DND-41 (cell line): ENCODE measurements at regions not wholly inside any gene's neighbourhood (a gene's known extent, or its start where the extent isn't known, plus 50 kb on each side); places are given as distances from the start of the nearest gene placed in this dataset.

Experiments
- ATAC-seq: fragments of 200-7000 bp; cut with Tn5 transposase; 3 replicates; pipeline ENCODE4 v1.9.1; 2021; ENCODE audit warnings: low read depth; ENCODE audit not compliant: insufficient read depth
- DNase-seq: peaks from one replicate; pipeline ENCODE4 v3.0.0-alpha.2; 2020
- H2AFZ ChIP-seq: 2 replicates; pipeline ENCODE4 v1.6.0; 2012; ENCODE audit warnings: low read depth, low read length
- H3K27ac ChIP-seq: 2 replicates; pipeline ENCODE4 v1.5.1; 2012; ENCODE audit warnings: low read length, inconsistent platforms
- H3K27me3 ChIP-seq: fragments of 200-600 bp; sonication (generic); 2 replicates; pipeline ENCODE4 v1.6.0; 2012; ENCODE audit warnings: low read length, mild to moderate bottlenecking, inconsistent platforms; ENCODE audit not compliant: insufficient read depth, poor library complexity
- H3K36me3 ChIP-seq: 2 replicates; pipeline ENCODE4 v1.5.1; 2012; ENCODE audit warnings: low read length, inconsistent platforms; ENCODE audit not compliant: insufficient read depth
- H3K4me1 ChIP-seq: 2 replicates; pipeline ENCODE4 v1.5.1; 2012; ENCODE audit warnings: mild to moderate bottlenecking, low read length; ENCODE audit not compliant: insufficient read depth
- H3K4me2 ChIP-seq: 2 replicates; pipeline ENCODE4 v1.6.0; 2012; ENCODE audit warnings: mild to moderate bottlenecking, moderate library complexity, low read length, inconsistent platforms; ENCODE audit not compliant: insufficient read depth
- H3K4me3 ChIP-seq, 2 experiments: fragments of 200-600 bp in 1 of 2; shearing (Covaris generic) in 1 of 2; 2 replicates each; pipeline ENCODE4 v1.5.1; 2012 to 2016; ENCODE audit warnings: inconsistent platforms in 2 of 2, low read length in 2 of 2, mild to moderate bottlenecking in 2 of 2, low read depth in 1 of 2, moderate library complexity in 1 of 2
- H3K79me2 ChIP-seq: 2 replicates; pipeline ENCODE4 v1.6.0; 2012; ENCODE audit warnings: low read length, inconsistent platforms; ENCODE audit not compliant: insufficient read depth
- H3K9ac ChIP-seq: 2 replicates; pipeline ENCODE4 v1.6.0; 2012; ENCODE audit warnings: low read depth, mild to moderate bottlenecking, inconsistent platforms, low read length, moderate library complexity
- H3K9me3 ChIP-seq: 2 replicates; pipeline ENCODE4 v1.5.1; 2012; ENCODE audit warnings: low read length, moderate library complexity, mild to moderate bottlenecking, inconsistent platforms; ENCODE audit not compliant: insufficient read depth, severe bottlenecking
- H4K20me1 ChIP-seq: 2 replicates; pipeline ENCODE4 v1.6.0; 2012; ENCODE audit warnings: low read length; ENCODE audit not compliant: insufficient read depth
- EZH2 ChIP-seq: IDR thresholded peaks from 3 replicates; pipeline ENCODE4 v1.6.1; 2012; ENCODE audit warnings: borderline replicate concordance, low read depth, mild to moderate bottlenecking, moderate library complexity, low read length, inconsistent platforms; ENCODE audit not compliant: severe bottlenecking
- TF ChIP-seq, protein P1 (sequence below): IDR thresholded peaks from 2 replicates; pipeline ENCODE4 v1.5.1; 2012; ENCODE audit warnings: borderline replicate concordance, low read length, moderate library complexity, mild to moderate bottlenecking; ENCODE audit not compliant: poor library complexity, severe bottlenecking; ENCODE audit errors: extremely low read depth

DNA sequence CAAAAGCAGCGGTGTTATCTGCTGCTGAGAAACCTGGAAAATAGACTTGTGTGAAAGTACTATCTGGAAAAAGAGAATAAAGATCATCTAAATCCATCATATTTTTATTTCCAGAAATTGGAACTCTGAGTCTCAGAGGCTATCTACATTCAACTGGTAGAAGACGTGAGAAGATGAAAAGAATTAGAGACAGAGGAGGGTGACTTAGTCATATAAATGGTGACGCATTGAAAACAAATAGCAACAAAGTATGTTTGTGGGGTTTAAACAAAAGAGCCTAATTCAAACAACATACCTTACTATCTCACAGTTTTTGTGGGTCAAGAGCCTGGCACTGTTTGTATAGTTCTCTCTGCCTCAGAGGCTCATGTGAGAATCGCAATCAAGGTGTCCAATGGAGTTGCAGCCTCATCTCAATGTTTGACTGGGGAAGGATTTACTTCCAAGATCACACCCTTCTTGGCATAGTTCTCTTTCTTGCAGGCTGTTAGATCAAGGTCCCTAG, 757.1 kb upstream of the SLC35B3 start:
- H3K36me3 ChIP-seq, result no peaks in the 10 kb centered on the region
- H2AFZ ChIP-seq, result no peak overlapping the region
- ATAC-seq (no peak), DNase-seq (no peak)
- H3K4me2 ChIP-seq, result no peak overlapping the region
- TF ChIP-seq, protein P1, sequence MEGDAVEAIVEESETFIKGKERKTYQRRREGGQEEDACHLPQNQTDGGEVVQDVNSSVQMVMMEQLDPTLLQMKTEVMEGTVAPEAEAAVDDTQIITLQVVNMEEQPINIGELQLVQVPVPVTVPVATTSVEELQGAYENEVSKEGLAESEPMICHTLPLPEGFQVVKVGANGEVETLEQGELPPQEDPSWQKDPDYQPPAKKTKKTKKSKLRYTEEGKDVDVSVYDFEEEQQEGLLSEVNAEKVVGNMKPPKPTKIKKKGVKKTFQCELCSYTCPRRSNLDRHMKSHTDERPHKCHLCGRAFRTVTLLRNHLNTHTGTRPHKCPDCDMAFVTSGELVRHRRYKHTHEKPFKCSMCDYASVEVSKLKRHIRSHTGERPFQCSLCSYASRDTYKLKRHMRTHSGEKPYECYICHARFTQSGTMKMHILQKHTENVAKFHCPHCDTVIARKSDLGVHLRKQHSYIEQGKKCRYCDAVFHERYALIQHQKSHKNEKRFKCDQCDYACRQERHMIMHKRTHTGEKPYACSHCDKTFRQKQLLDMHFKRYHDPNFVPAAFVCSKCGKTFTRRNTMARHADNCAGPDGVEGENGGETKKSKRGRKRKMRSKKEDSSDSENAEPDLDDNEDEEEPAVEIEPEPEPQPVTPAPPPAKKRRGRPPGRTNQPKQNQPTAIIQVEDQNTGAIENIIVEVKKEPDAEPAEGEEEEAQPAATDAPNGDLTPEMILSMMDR, result no peak
- TF ChIP-seq EZH2, result no peak
- no peaks in the 10 kb centered on the region for H3K79me2 ChIP-seq
- H3K4me1 ChIP-seq, result no peaks in the 10 kb centered on the region
- no peak overlapping the region for H3K9ac ChIP-seq
- H4K20me1 ChIP-seq, result no peaks in the 10 kb centered on the region
- no peak overlapping the region for H3K27ac ChIP-seq
- no peaks in the 10 kb centered on the region for H3K9me3 ChIP-seq
- no peak overlapping the region for H3K4me3 ChIP-seq
- no peaks in the 10 kb centered on the region for H3K27me3 ChIP-seq

DNA sequence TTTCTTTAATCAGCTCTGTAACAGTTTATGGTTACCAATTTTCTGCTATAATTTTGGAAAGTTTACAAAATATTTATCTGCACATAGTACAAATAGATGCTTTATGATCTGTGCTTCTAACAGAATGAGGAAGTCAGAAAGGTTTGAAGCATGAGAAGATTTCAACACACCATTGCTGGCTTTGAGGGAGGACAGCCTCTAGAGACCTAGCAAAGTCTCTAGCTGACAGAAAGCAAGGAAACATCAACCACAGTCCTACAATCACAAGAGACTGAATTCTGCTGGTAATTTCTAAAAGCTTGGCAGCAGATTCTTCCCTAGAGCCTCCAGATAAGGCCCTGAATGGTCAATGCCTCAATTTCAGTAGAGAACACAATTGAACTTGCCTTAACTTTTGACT, 750.8 kb upstream of the SLC35B3 start:
- Histone ChIP-seq H3K4me3 (no peak overlapping the region), H3K79me2 (no peaks in the 10 kb centered on the region), H3K9me3 (no peaks in the 10 kb centered on the region), H3K9ac (no peak overlapping the region), H3K4me1 (no peaks in the 10 kb centered on the region), H3K27me3 (no peaks in the 10 kb centered on the region), H3K36me3 (no peaks in the 10 kb centered on the region), H2AFZ (no peak overlapping the region), H4K20me1 (no peaks in the 10 kb centered on the region), H3K4me2 (no peak overlapping the region), H3K27ac (no peak overlapping the region)
- TF ChIP-seq, protein P1, result no peak
- TF ChIP-seq EZH2, result no peak
- DNase-seq (no peak), ATAC-seq (no peak)

DNA sequence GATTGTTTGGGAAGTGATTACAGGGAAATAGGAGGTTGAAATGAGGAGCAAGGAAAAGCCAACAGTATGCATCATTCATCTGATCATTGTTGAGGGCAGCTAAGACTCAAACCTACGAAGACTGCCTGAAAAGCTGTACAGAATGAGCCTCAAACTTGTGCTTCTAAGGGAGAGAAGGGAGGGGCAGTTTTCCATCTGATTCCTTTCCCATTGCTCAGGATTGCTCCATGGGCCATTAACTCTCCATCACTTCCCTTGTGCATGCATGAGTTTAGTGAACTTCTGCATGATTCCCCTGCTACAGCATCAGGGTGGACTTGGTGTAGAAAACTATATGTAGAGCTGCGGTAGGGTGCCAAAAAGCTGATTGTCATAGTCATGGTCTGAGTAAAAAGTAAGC, 742.7 kb upstream of the SLC35B3 start:
- ATAC-seq (no peak), DNase-seq (no peak)
- Histone ChIP-seq H3K27me3 (no peaks in the 10 kb centered on the region), H3K27ac (no peak overlapping the region), H3K9me3 (peaks cover 6% of the 10 kb centered on the region), H3K4me2 (no peak overlapping the region), H3K4me3 (no peak overlapping the region), H2AFZ (no peak overlapping the region), H3K36me3 (no peaks in the 10 kb centered on the region), H3K9ac (no peak overlapping the region), H3K4me1 (no peaks in the 10 kb centered on the region), H3K79me2 (no peaks in the 10 kb centered on the region), H4K20me1 (no peaks in the 10 kb centered on the region)
- TF ChIP-seq, protein P1, result no peak
- TF ChIP-seq EZH2, result no peak

DNA sequence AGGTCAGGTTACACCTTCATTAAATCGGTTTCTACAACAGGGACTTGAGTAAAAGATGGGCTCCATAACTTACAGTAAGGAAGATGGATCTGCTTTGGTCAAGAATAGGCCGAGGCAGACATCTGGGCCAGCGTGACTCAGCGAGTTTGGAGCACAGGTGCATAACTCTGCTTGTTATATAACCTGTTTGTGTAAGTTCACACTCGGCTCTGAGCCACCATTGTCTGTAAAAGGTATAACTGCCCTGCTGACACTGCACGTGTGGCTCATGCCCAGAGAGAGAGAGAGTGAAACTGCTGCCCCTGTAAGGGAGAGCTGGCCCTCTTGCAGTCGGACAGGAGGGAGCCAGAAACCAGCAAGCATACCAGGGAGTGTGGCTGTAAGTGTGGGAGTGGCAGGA, 737.9 kb upstream of the SLC35B3 start:
- no peak for ATAC-seq

More for the DNA sequence above, 737.9 kb upstream of the SLC35B3 start:
- no peak overlapping the region for H3K9ac ChIP-seq
- H3K27ac ChIP-seq, result no peak overlapping the region
- no peaks in the 10 kb centered on the region for H4K20me1 ChIP-seq
- H3K4me1 ChIP-seq, result no peaks in the 10 kb centered on the region
- H3K4me2 ChIP-seq, result no peak overlapping the region
- H3K27me3 ChIP-seq, result no peaks in the 10 kb centered on the region
- no peak for DNase-seq
- no peaks in the 10 kb centered on the region for H3K79me2 ChIP-seq
- H2AFZ ChIP-seq, result no peak overlapping the region
- no peaks in the 10 kb centered on the region for H3K36me3 ChIP-seq
- H3K9me3 ChIP-seq, result peaks cover 5% of the 10 kb centered on the region
- no peak overlapping the region for H3K4me3 ChIP-seq
- TF ChIP-seq, protein P1, result no peak
